ENCODE measurements at regions not wholly inside any gene's neighbourhood (a gene's known extent, or its start where the extent isn't known, plus 50 kb on each side); places are given as distances from the start of the nearest gene placed in this dataset.

- DNase-seq: no peak
Observed at GRCh38 chr16:64641343-64641742, 480.5 kb downstream of the CDH11 start.

- DNase-seq: no peak
Observed at GRCh38 chr16:64638766-64639165, 483.1 kb downstream of the CDH11 start.

- DNase-seq: no peak
Observed at GRCh38 chr16:64629622-64630021, 492.2 kb downstream of the CDH11 start.

GRCh38 chr16:64627781-64628180 lies 494.1 kb downstream of the CDH11 start:
- DNase-seq: no peak

- DNase-seq: no peak
Observed at GRCh38 chr16:64627288-64627687, 494.6 kb downstream of the CDH11 start.

GRCh38 chr16:64626776-64627175 lies 495.1 kb downstream of the CDH11 start:
- no peak for DNase-seq

- DNase-seq: no peak
Observed at GRCh38 chr16:64621616-64622015, 500.2 kb downstream of the CDH11 start.

- DNase-seq: no peak
Observed at GRCh38 chr16:64617836-64618476, 503.9 kb downstream of the CDH11 start.

- no peak for DNase-seq
Observed at GRCh38 chr16:64615630-64616280, 506.1 kb downstream of the CDH11 start.

GRCh38 chr16:64596196-64596595 lies 525.7 kb downstream of the CDH11 start:
- no peak for DNase-seq

- no peak for DNase-seq
Observed at GRCh38 chr16:64590513-64590912, 531.4 kb downstream of the CDH11 start.

- DNase-seq: no peak
Observed at GRCh38 chr16:64589836-64590235, 532.0 kb downstream of the CDH11 start.

GRCh38 chr16:64586781-64587180 lies 535.1 kb downstream of the CDH11 start:
- DNase-seq: no peak

- DNase-seq: no peak
Observed at GRCh38 chr16:64585367-64585766, 536.5 kb downstream of the CDH11 start.

- DNase-seq: no peak
Observed at GRCh38 chr16:64580558-64580957, 541.3 kb downstream of the CDH11 start.

GRCh38 chr16:64579712-64580111 lies 542.2 kb downstream of the CDH11 start:
- no peak for DNase-seq

GRCh38 chr16:64545768-64546167 lies 576.1 kb downstream of the CDH11 start:
- no peak for DNase-seq

- DNase-seq: no peak
Observed at GRCh38 chr16:64544859-64545258, 577.0 kb downstream of the CDH11 start.

- DNase-seq: no peak
Observed at GRCh38 chr16:64543441-64543840, 578.4 kb downstream of the CDH11 start.

- no peak for DNase-seq
Observed at GRCh38 chr16:64543031-64543430, 578.8 kb downstream of the CDH11 start.

GRCh38 chr16:64542152-64542551 lies 579.7 kb downstream of the CDH11 start:
- no peak for DNase-seq

GRCh38 chr16:64541621-64542020 lies 580.2 kb downstream of the CDH11 start:
- no peak for DNase-seq

GRCh38 chr16:64540434-64540833 lies 581.4 kb downstream of the CDH11 start:
- DNase-seq: no peak

- no peak for DNase-seq
Observed at GRCh38 chr16:64539811-64540371, 582.0 kb downstream of the CDH11 start.

Measured in SHP77 treated with DMSO at 0.1 percent for 48 hours (cell line).